ENCODE measurements at regions not wholly inside any gene's neighbourhood (a gene's known extent, or its start where the extent isn't known, plus 50 kb on each side); places are given as distances from the start of the nearest gene placed in this dataset.

DNA sequence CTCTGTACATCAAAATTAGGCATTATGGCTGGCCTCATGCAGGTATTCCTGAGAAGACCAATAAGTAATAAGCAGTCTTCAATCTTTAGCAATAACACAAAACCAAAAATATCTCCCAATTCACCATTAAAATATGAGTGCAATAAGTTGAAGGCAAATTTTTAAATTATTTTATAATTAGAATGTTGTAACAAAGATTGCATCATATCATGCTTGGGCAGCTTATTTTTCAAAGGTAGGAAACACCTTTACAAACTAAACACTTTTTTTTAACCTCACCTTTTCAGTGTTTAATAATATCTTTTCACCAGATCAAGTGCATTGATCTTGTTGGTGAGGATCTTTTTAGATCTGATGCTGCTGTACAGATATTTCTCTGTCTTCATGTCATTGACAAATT is 592.9 kb upstream of the PITX2 start:
- TF ChIP-seq, protein P1, sequence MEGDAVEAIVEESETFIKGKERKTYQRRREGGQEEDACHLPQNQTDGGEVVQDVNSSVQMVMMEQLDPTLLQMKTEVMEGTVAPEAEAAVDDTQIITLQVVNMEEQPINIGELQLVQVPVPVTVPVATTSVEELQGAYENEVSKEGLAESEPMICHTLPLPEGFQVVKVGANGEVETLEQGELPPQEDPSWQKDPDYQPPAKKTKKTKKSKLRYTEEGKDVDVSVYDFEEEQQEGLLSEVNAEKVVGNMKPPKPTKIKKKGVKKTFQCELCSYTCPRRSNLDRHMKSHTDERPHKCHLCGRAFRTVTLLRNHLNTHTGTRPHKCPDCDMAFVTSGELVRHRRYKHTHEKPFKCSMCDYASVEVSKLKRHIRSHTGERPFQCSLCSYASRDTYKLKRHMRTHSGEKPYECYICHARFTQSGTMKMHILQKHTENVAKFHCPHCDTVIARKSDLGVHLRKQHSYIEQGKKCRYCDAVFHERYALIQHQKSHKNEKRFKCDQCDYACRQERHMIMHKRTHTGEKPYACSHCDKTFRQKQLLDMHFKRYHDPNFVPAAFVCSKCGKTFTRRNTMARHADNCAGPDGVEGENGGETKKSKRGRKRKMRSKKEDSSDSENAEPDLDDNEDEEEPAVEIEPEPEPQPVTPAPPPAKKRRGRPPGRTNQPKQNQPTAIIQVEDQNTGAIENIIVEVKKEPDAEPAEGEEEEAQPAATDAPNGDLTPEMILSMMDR (IDR thresholded peaks at IDR 0.05): no peak
- TF ChIP-seq EZH2 (IDR thresholded peaks at IDR 0.05; ENCODE audit: borderline replicate concordance, insufficient read depth, low read depth, low read length, poor library complexity, severe bottlenecking): no peak

Measured in B cell (primary cell).